Astrocyte (in vitro differentiated cells and primary cell): ENCODE measurements at regions not wholly inside any gene's neighbourhood (a gene's known extent, or its start where the extent isn't known, plus 50 kb on each side); places are given as distances from the start of the nearest gene placed in this dataset.

Experiments
- DNase-seq: peaks from one replicate; pipeline ENCODE4 v3.0.0-alpha.2; 2010; ENCODE audit warnings: low read depth
- FAIRE-seq: peaks from 2 replicates; lab custom pipeline; 2011; peaks lifted over from hg19 to GRCh38; lab: Jason Lieb, UNC
- H2AFZ ChIP-seq: 2 replicates; pipeline ENCODE4 v1.6.0; 2012; ENCODE audit warnings: low read depth, low read length, inconsistent platforms
- H3K27ac ChIP-seq: 2 replicates; pipeline ENCODE4 v1.5.1; 2011; ENCODE audit warnings: low read depth, low read length, inconsistent platforms
- H3K27me3 ChIP-seq: 2 replicates; pipeline ENCODE4 v1.6.0; 2011; ENCODE audit warnings: low read length, inconsistent platforms; ENCODE audit not compliant: insufficient read depth
- H3K36me3 ChIP-seq: 2 replicates; pipeline ENCODE4 v1.5.1; 2011; ENCODE audit warnings: low read length, inconsistent platforms; ENCODE audit not compliant: insufficient read depth
- H3K4me1 ChIP-seq: 2 replicates; pipeline ENCODE4 v1.5.1; 2011; ENCODE audit warnings: low read length, inconsistent platforms; ENCODE audit not compliant: insufficient read depth
- H3K4me2 ChIP-seq: 2 replicates; pipeline ENCODE4 v1.6.0; 2012; ENCODE audit warnings: low read length, inconsistent platforms
- H3K4me3 ChIP-seq: 2 replicates; pipeline ENCODE4 v1.5.1; 2011; ENCODE audit warnings: low read depth, mild to moderate bottlenecking, low read length, inconsistent platforms; ENCODE audit not compliant: insufficient read depth
- H3K79me2 ChIP-seq: 2 replicates; pipeline ENCODE4 v1.6.0; 2012; ENCODE audit warnings: mild to moderate bottlenecking, low read length, inconsistent platforms; ENCODE audit not compliant: insufficient read depth
- H3K9ac ChIP-seq: 2 replicates; pipeline ENCODE4 v1.6.0; 2012; ENCODE audit warnings: mild to moderate bottlenecking, low read length, inconsistent platforms
- H3K9me3 ChIP-seq: 2 replicates; pipeline ENCODE4 v1.5.1; 2012; ENCODE audit warnings: low read depth, mild to moderate bottlenecking, low read length, inconsistent platforms; ENCODE audit not compliant: insufficient read depth
- H4K20me1 ChIP-seq: 2 replicates; pipeline ENCODE4 v1.6.0; 2012; ENCODE audit warnings: low read length, inconsistent platforms; ENCODE audit not compliant: insufficient read depth
- H3K27ac Mint-ChIP-seq: one replicate; pipeline ENCODE4 v1.8.0; 2021; ENCODE audit warnings: mild to moderate bottlenecking, mixed read lengths; ENCODE audit not compliant: unreplicated experiment
- H3K27me3 Mint-ChIP-seq: one replicate; pipeline ENCODE4 v1.8.0; 2021; ENCODE audit warnings: low read depth, mixed read lengths; ENCODE audit not compliant: unreplicated experiment
- H3K36me3 Mint-ChIP-seq: one replicate; pipeline ENCODE4 v1.8.0; 2021; ENCODE audit warnings: low read depth, mixed read lengths; ENCODE audit not compliant: unreplicated experiment
- H3K4me1 Mint-ChIP-seq: one replicate; pipeline ENCODE4 v1.8.0; 2021; ENCODE audit warnings: low read depth, mixed read lengths; ENCODE audit not compliant: unreplicated experiment
- H3K4me3 Mint-ChIP-seq: one replicate; pipeline ENCODE4 v1.8.0; 2021; ENCODE audit warnings: mild to moderate bottlenecking, moderate library complexity, mixed read lengths; ENCODE audit not compliant: unreplicated experiment
- H3K9me3 Mint-ChIP-seq: one replicate; pipeline ENCODE4 v1.8.0; 2021; ENCODE audit warnings: mild to moderate bottlenecking, mixed read lengths; ENCODE audit not compliant: unreplicated experiment
- EZH2 ChIP-seq: IDR thresholded peaks from 2 replicates; pipeline ENCODE4 v1.6.1; 2012; ENCODE audit warnings: mild to moderate bottlenecking, low read length, inconsistent platforms; ENCODE audit not compliant: insufficient read depth
- TF ChIP-seq, protein P1 (sequence below): IDR thresholded peaks from 2 replicates; pipeline ENCODE4 v1.5.1; 2011; ENCODE audit warnings: low read depth, mild to moderate bottlenecking, inconsistent platforms, low read length, moderate library complexity; ENCODE audit not compliant: insufficient read depth

DNA sequence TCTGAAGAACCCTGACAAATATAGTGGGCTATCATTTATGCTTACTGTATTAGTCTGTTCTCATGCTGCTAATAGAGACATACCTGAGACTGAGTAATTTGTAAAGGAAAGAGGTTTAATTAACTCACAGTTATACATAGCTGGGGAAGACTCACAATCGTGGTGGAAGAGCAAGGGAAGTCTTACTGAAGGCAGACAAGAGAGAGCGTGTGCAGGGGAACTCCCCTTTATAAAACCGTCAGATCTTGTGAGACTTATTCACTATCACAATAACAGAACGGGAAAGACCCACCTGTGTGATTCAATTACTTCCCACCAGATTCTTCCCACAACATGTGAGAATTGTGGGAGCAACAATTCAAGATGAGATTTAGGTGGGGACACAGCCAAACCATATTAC, 526.8 kb upstream of the GOT2 start:
- H3K27ac ChIP-seq, result no peak overlapping the region
- no peaks in the 10 kb centered on the region for H3K27me3 Mint-ChIP-seq
- no peak overlapping the region for H3K4me2 ChIP-seq
- H3K36me3 ChIP-seq, result no peaks in the 10 kb centered on the region
- H3K9ac ChIP-seq, result no peak overlapping the region
- DNase-seq, result no peak
- no peak overlapping the region for H2AFZ ChIP-seq
- H4K20me1 ChIP-seq, result no peaks in the 10 kb centered on the region
- H3K4me3 Mint-ChIP-seq, result no peak overlapping the region
- H3K4me3 ChIP-seq, result no peak overlapping the region
- H3K4me1 Mint-ChIP-seq, result peaks cover 7% of the 10 kb centered on the region
- no peaks in the 10 kb centered on the region for H3K79me2 ChIP-seq
- no peaks in the 10 kb centered on the region for H3K9me3 Mint-ChIP-seq
- no peak overlapping the region for H3K27ac Mint-ChIP-seq
- no peak for FAIRE-seq
- no peaks in the 10 kb centered on the region for H3K9me3 ChIP-seq
- H3K27me3 ChIP-seq, result no peaks in the 10 kb centered on the region
- no peaks in the 10 kb centered on the region for H3K36me3 Mint-ChIP-seq
- TF ChIP-seq, protein P1, sequence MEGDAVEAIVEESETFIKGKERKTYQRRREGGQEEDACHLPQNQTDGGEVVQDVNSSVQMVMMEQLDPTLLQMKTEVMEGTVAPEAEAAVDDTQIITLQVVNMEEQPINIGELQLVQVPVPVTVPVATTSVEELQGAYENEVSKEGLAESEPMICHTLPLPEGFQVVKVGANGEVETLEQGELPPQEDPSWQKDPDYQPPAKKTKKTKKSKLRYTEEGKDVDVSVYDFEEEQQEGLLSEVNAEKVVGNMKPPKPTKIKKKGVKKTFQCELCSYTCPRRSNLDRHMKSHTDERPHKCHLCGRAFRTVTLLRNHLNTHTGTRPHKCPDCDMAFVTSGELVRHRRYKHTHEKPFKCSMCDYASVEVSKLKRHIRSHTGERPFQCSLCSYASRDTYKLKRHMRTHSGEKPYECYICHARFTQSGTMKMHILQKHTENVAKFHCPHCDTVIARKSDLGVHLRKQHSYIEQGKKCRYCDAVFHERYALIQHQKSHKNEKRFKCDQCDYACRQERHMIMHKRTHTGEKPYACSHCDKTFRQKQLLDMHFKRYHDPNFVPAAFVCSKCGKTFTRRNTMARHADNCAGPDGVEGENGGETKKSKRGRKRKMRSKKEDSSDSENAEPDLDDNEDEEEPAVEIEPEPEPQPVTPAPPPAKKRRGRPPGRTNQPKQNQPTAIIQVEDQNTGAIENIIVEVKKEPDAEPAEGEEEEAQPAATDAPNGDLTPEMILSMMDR, result no peak
- TF ChIP-seq EZH2, result no peak
- no peaks in the 10 kb centered on the region for H3K4me1 ChIP-seq

GRCh38 chr16:59259950-59260319, 525.8 kb upstream of the GOT2 start:
- H3K4me1 Mint-ChIP-seq, result peaks cover 7% of the 10 kb centered on the region
- Histone ChIP-seq H3K27me3 (no peaks in the 10 kb centered on the region), H4K20me1 (no peaks in the 10 kb centered on the region), H3K9me3 (no peaks in the 10 kb centered on the region), H3K4me3 (no peak overlapping the region), H3K27ac (no peak overlapping the region), H3K4me1 (no peaks in the 10 kb centered on the region), H3K9ac (no peak overlapping the region), H3K36me3 (no peaks in the 10 kb centered on the region), H3K79me2 (no peaks in the 10 kb centered on the region), H3K4me2 (no peak overlapping the region), H2AFZ (no peak overlapping the region)
- no peaks in the 10 kb centered on the region for H3K9me3 Mint-ChIP-seq
- FAIRE-seq, result no peak
- H3K36me3 Mint-ChIP-seq, result no peaks in the 10 kb centered on the region
- no peak overlapping the region for H3K27ac Mint-ChIP-seq
- TF ChIP-seq EZH2, result no peak
- TF ChIP-seq, protein P1, result no peak
- H3K4me3 Mint-ChIP-seq, result no peak overlapping the region
- no peak for DNase-seq
- no peaks in the 10 kb centered on the region for H3K27me3 Mint-ChIP-seq

DNA sequence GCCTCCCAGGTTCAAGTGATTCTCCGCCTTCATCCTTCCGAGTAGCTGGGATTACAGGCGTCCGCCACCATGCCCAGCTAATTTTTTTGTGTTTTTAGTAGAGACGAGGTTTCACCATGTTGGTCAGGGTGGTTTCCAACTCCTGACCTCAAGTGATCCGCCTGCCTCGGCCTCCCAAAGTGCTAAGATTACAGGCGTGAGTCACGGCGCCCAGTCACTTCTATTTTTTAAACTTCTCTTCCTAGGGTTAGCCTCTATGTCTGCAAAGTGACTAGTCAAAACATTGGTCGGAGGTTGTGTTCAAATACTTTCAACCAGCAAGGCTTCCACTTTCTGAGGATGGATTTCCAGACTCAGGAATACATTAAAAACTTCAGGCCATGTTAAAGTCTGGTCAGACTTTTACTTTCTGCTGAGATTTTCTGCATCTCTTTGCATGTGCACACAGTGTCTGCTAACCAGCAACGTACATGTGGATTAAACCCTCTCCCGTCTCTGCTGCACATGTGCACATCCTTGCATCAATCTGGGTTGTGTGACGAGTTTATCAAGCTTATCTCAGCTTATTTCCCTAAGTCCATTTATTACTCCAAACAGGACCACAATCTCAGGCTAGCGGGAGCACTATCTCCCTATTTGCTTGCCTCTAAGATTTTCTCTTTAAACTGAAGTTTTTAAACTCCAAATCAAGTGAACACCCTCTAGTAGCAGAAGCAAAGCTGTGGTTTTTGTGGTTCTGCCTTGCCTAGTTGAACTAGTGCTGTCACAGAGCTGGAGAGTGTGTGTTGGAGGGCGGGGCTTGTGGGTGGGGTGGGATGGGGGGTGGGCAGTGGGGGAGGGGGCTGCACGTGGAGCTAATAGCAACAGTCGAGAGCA, 525.2 kb upstream of the GOT2 start:
- peaks cover 7% of the 10 kb centered on the region for H3K4me1 Mint-ChIP-seq
- TF ChIP-seq, protein P1, result no peak
- no peak for TF ChIP-seq EZH2

More for the DNA sequence above, 525.2 kb upstream of the GOT2 start:
- H3K4me3 Mint-ChIP-seq, result no peak overlapping the region
- Histone ChIP-seq H3K79me2 (no peaks in the 10 kb centered on the region), H3K36me3 (no peaks in the 10 kb centered on the region), H2AFZ (no peak overlapping the region), H4K20me1 (no peaks in the 10 kb centered on the region), H3K4me3 (no peak overlapping the region), H3K27me3 (no peaks in the 10 kb centered on the region), H3K4me2 (no peak overlapping the region), H3K9me3 (no peaks in the 10 kb centered on the region), H3K4me1 (no peaks in the 10 kb centered on the region), H3K27ac (no peak overlapping the region), H3K9ac (no peak overlapping the region)
- H3K9me3 Mint-ChIP-seq, result no peaks in the 10 kb centered on the region
- no peaks in the 10 kb centered on the region for H3K27me3 Mint-ChIP-seq
- no peaks in the 10 kb centered on the region for H3K36me3 Mint-ChIP-seq
- peak; percentile 67 for DNase-seq
- no peak overlapping the region for H3K27ac Mint-ChIP-seq
- no peak for FAIRE-seq
